NB4 (cell line): ENCODE measurements at regions not wholly inside any gene's neighbourhood (a gene's known extent, or its start where the extent isn't known, plus 50 kb on each side); places are given as distances from the start of the nearest gene placed in this dataset.

Experiments used
- CTCF ChIP-seq: IDR thresholded peaks from one replicate; pipeline ENCODE4 v1.5.1; 2012; ENCODE audit warnings: low read depth, low read length
- MAX ChIP-seq: IDR thresholded peaks from 2 replicates; pipeline ENCODE4 v1.6.1; 2011; ENCODE audit warnings: low read depth, low read length
- MYC ChIP-seq: IDR thresholded peaks from 2 replicates; pipeline ENCODE4 v1.6.1; 2011; ENCODE audit warnings: low read depth, low read length
- POLR2A ChIP-seq: IDR thresholded peaks from 2 replicates; pipeline ENCODE4 v1.6.1; 2011; ENCODE audit warnings: mild to moderate bottlenecking; ENCODE audit not compliant: insufficient read length; ENCODE audit errors: extremely low read depth

GRCh38 chr14:62289471-62289870 is 527.3 kb downstream of the SNAPC1 start:
- no peak for TF ChIP-seq CTCF
- TF ChIP-seq MYC: no peak
- TF ChIP-seq POLR2A: no peak
- TF ChIP-seq MAX: no peak
